GM12878 (cell line): ENCODE measurements at regions not wholly inside any gene's neighbourhood (a gene's known extent, or its start where the extent isn't known, plus 50 kb on each side); places are given as distances from the start of the nearest gene placed in this dataset.

Experiments
- CHD1 ChIP-seq: IDR thresholded peaks from 2 replicates; pipeline ENCODE4 v1.6.1; 2012; ENCODE audit warnings: low read depth, low read length, improper control_type of control experiment
- FOXK2 ChIP-seq: fragments of 450-650 bp; IDR thresholded peaks from 2 replicates; pipeline ENCODE4 v1.6.1; 2017; ENCODE audit warnings: mild to moderate bottlenecking, moderate library complexity
- GATAD2B ChIP-seq: fragments of 450-650 bp; conservative IDR thresholded peaks from 2 replicates; pipeline ENCODE4 v1.6.1; 2017; ENCODE audit warnings: low read depth, mild to moderate bottlenecking, moderate library complexity
- MAX ChIP-seq: IDR thresholded peaks from 2 replicates; pipeline ENCODE4 v1.6.1; 2012; ENCODE audit warnings: low read depth, low read length, improper control_type of control experiment
- MXI1 ChIP-seq: fragments of 150-350 bp; IDR thresholded peaks from 2 replicates; pipeline ENCODE4 v1.6.1; 2011; ENCODE audit warnings: low read depth, mild to moderate bottlenecking, inconsistent platforms, low read length, improper control_type of control experiment
- NR2C2 ChIP-seq: IDR thresholded peaks from 2 replicates; pipeline ENCODE4 v1.6.1; 2011; ENCODE audit warnings: borderline replicate concordance, low read depth; ENCODE audit not compliant: control insufficient read depth, insufficient read length
- NRF1 ChIP-seq: conservative IDR thresholded peaks from 2 replicates; pipeline ENCODE4 v1.6.1; 2011; ENCODE audit warnings: mild to moderate bottlenecking, low read depth, low read length, improper control_type of control experiment
- POLR2A ChIP-seq: IDR thresholded peaks from 2 replicates; pipeline ENCODE4 v1.6.1; 2011; ENCODE audit warnings: low read depth, mild to moderate bottlenecking, low read length
- POLR2AphosphoS5 ChIP-seq: IDR thresholded peaks from 2 replicates; pipeline ENCODE4 v1.6.1; 2011; ENCODE audit warnings: mild to moderate bottlenecking, low read length, inconsistent platforms
- YY1 ChIP-seq: IDR thresholded peaks from 2 replicates; pipeline ENCODE4 v1.6.1; 2011; ENCODE audit warnings: low read depth, mild to moderate bottlenecking, low read length
- TF ChIP-seq, protein P1 (sequence below), 3 experiments: IDR thresholded peaks in 2 of 3; conservative IDR thresholded peaks in 1 of 3; 2 replicates each; pipeline ENCODE4 v1.5.1; 2011; ENCODE audit warnings: low read depth in 3 of 3, low read length in 3 of 3, mild to moderate bottlenecking in 3 of 3, control low read depth in 2 of 3, moderate library complexity in 2 of 3, inconsistent platforms in 1 of 3, mixed read lengths in 1 of 3; ENCODE audit not compliant: control insufficient read depth in 2 of 3, insufficient read depth in 1 of 3; ENCODE audit errors: extremely low read depth in 1 of 3
- TF ChIP-seq, protein P2 (sequence below): IDR thresholded peaks from 2 replicates; pipeline ENCODE4 v1.6.1; 2012; ENCODE audit warnings: mild to moderate bottlenecking, low read depth, low read length
- TF ChIP-seq, protein P3 (sequence below): IDR thresholded peaks from 2 replicates; pipeline ENCODE4 v1.6.1; 2012; ENCODE audit warnings: low read depth, low read length, improper control_type of control experiment

DNA sequence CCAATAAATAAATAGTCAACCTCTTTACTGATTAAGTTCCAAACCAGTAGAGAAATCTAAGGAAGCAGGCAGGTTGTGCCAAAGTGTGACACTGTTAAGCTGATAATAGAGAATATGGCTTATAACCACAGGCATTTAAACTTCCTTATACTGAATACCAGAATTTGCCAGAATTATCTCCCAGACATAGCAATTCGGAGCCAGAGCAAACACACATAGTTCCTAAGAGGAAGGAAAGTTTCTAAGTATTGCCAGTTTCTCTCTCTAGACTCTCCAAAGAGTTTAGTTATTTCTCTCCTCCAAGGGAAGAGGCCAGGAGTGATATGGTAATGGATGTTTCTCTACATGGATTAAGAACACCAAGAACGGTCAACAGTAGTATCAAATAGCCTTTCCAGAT lies 191.7 kb upstream of the CPEB2 start:
- TF ChIP-seq, protein P1, sequence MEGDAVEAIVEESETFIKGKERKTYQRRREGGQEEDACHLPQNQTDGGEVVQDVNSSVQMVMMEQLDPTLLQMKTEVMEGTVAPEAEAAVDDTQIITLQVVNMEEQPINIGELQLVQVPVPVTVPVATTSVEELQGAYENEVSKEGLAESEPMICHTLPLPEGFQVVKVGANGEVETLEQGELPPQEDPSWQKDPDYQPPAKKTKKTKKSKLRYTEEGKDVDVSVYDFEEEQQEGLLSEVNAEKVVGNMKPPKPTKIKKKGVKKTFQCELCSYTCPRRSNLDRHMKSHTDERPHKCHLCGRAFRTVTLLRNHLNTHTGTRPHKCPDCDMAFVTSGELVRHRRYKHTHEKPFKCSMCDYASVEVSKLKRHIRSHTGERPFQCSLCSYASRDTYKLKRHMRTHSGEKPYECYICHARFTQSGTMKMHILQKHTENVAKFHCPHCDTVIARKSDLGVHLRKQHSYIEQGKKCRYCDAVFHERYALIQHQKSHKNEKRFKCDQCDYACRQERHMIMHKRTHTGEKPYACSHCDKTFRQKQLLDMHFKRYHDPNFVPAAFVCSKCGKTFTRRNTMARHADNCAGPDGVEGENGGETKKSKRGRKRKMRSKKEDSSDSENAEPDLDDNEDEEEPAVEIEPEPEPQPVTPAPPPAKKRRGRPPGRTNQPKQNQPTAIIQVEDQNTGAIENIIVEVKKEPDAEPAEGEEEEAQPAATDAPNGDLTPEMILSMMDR (IDR thresholded peaks at IDR 0.05 in 2 of 3, conservative IDR thresholded peaks at IDR 0.05 in 1 of 3; ENCODE audit: control insufficient read depth in 2 of 3, extremely low read depth in 1 of 3, insufficient read depth in 1 of 3, low read depth in 3 of 3, low read length in 3 of 3): no peak
- TF ChIP-seq POLR2A (no peak), FOXK2 (no peak), POLR2AphosphoS5 (no peak), GATAD2B (no peak), YY1 (no peak), NR2C2 (no peak), CHD1 (no peak), MXI1 (no peak), MAX (no peak), NRF1 (no peak)
- TF ChIP-seq, protein P2, sequence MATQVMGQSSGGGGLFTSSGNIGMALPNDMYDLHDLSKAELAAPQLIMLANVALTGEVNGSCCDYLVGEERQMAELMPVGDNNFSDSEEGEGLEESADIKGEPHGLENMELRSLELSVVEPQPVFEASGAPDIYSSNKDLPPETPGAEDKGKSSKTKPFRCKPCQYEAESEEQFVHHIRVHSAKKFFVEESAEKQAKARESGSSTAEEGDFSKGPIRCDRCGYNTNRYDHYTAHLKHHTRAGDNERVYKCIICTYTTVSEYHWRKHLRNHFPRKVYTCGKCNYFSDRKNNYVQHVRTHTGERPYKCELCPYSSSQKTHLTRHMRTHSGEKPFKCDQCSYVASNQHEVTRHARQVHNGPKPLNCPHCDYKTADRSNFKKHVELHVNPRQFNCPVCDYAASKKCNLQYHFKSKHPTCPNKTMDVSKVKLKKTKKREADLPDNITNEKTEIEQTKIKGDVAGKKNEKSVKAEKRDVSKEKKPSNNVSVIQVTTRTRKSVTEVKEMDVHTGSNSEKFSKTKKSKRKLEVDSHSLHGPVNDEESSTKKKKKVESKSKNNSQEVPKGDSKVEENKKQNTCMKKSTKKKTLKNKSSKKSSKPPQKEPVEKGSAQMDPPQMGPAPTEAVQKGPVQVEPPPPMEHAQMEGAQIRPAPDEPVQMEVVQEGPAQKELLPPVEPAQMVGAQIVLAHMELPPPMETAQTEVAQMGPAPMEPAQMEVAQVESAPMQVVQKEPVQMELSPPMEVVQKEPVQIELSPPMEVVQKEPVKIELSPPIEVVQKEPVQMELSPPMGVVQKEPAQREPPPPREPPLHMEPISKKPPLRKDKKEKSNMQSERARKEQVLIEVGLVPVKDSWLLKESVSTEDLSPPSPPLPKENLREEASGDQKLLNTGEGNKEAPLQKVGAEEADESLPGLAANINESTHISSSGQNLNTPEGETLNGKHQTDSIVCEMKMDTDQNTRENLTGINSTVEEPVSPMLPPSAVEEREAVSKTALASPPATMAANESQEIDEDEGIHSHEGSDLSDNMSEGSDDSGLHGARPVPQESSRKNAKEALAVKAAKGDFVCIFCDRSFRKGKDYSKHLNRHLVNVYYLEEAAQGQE: no peak
- TF ChIP-seq, protein P3, sequence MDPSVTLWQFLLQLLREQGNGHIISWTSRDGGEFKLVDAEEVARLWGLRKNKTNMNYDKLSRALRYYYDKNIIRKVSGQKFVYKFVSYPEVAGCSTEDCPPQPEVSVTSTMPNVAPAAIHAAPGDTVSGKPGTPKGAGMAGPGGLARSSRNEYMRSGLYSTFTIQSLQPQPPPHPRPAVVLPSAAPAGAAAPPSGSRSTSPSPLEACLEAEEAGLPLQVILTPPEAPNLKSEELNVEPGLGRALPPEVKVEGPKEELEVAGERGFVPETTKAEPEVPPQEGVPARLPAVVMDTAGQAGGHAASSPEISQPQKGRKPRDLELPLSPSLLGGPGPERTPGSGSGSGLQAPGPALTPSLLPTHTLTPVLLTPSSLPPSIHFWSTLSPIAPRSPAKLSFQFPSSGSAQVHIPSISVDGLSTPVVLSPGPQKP: no peak
